ENCODE measurements at regions not wholly inside any gene's neighbourhood (a gene's known extent, or its start where the extent isn't known, plus 50 kb on each side); places are given as distances from the start of the nearest gene placed in this dataset.

- TF ChIP-seq CTCF (conservative IDR thresholded peaks at IDR 0.05), result no peak
- no peak overlapping the region for H3K27ac ChIP-seq (ENCODE audit: insufficient read length, low read depth, low read length)
- H3K9ac ChIP-seq (ENCODE audit: extremely low read depth, insufficient read length, low read length), result no peak overlapping the region
- Mint-ChIP-seq H3K36me3 (ENCODE audit: insufficient read depth in 1 of 3, low read depth in 3 of 3) (no peaks in the 10 kb centered on the region), H3K27me3 (ENCODE audit: low read depth) (peaks cover 7% of the 10 kb centered on the region), H3K4me1 (peaks cover 18 to 26% of the 10 kb centered on the region in 2 experiments), H3K9me3 (no peaks in the 10 kb centered on the region; a peak in 1 of 5 replicates), H3K27ac (no peak overlapping the region; a peak in 1 of 7 replicates), H3K4me3 (no peak overlapping the region)
- H2BK120ac ChIP-seq (ENCODE audit: low read depth, low read length, poor library complexity, severe bottlenecking), result no peak overlapping the region
- H3T11ph ChIP-seq (ENCODE audit: low read length), result no peak overlapping the region
- no peaks in the 10 kb centered on the region for H3K79me1 ChIP-seq (ENCODE audit: insufficient read depth, low read depth, low read length, poor library complexity, severe bottlenecking)
- no peak overlapping the region for H2BK5ac ChIP-seq (ENCODE audit: insufficient read length, low read length)
- H3K79me2 ChIP-seq (ENCODE audit: insufficient read depth, low read length), result no peaks in the 10 kb centered on the region
- H3K23ac ChIP-seq (ENCODE audit: insufficient read length, low read depth, low read length), result no peak overlapping the region
- H3K27me3 ChIP-seq (ENCODE audit: insufficient read depth, low read length), result no peaks in the 10 kb centered on the region
- H3K4me1 ChIP-seq (ENCODE audit: insufficient read depth, low read length), result no peaks in the 10 kb centered on the region
- no peak overlapping the region for H3K4ac ChIP-seq (ENCODE audit: low read depth, low read length)
- H3K4me2 ChIP-seq (ENCODE audit: insufficient read depth, insufficient read length, low read length), result no peak overlapping the region
- H2AFZ ChIP-seq (ENCODE audit: low read length), result no peak overlapping the region
- H4K5ac ChIP-seq (ENCODE audit: insufficient read length, low read depth, low read length), result no peak overlapping the region
- no peaks in the 10 kb centered on the region for H3K23me2 ChIP-seq (ENCODE audit: insufficient read length, low read depth, low read length, poor library complexity, severe bottlenecking)
- H2BK15ac ChIP-seq (ENCODE audit: low read depth, low read length), result no peak overlapping the region
- no peaks in the 10 kb centered on the region for H4K20me1 ChIP-seq (ENCODE audit: control insufficient read depth, insufficient read depth, insufficient read length)
- no peak for DNase-seq
- no CpG with 5 or more reads among the region's 2 CpGs for WGBS (ENCODE audit: extremely low coverage, insufficient read length, low lambda C conversion rate)
- H3K9me3 ChIP-seq (ENCODE audit: control insufficient read depth, low read depth, low read length), result no peaks in the 10 kb centered on the region
- H3K18ac ChIP-seq (ENCODE audit: insufficient read length, low read depth, low read length), result no peak overlapping the region
- H2AK5ac ChIP-seq (ENCODE audit: insufficient read length, low read length), result no peak overlapping the region
- H2BK12ac ChIP-seq (ENCODE audit: insufficient read length, low read depth, low read length), result no peak overlapping the region
- H2BK20ac ChIP-seq (ENCODE audit: low read depth, low read length, poor library complexity, severe bottlenecking), result no peak overlapping the region
- no peak overlapping the region for H4K8ac ChIP-seq (replicated peaks; ENCODE audit: insufficient read length, low read depth, low read length)
- no peak overlapping the region for H4K91ac ChIP-seq (ENCODE audit: insufficient read length, low read depth, low read length)
- H3K14ac ChIP-seq (ENCODE audit: insufficient read depth, low read length), result no peak overlapping the region
- no peak overlapping the region for H3K56ac ChIP-seq (ENCODE audit: insufficient read length, low read depth, low read length)
Observed at GRCh38 chr1:24989082-24989481, 59.0 kb upstream of the RUNX3 start.

Data from H9 (cell line).